K562 (cell line): ENCODE measurements at regions not wholly inside any gene's neighbourhood (a gene's known extent, or its start where the extent isn't known, plus 50 kb on each side); places are given as distances from the start of the nearest gene placed in this dataset.

Source experiments
- ATAC-seq: fragments of 200-7000 bp; cut with Tn5 transposase; 3 replicates; pipeline ENCODE4 v1.9.1; 2020; ENCODE audit warnings: moderate library complexity
- BruUV-seq: library from RNA; stranded (reverse); fragments of 400-500 nt; replicated peaks from 2 replicates; lab custom pipeline; 2021; lab: Mats Ljungman, UMichigan
- CTCF ChIA-PET: fragments of 300-600 bp; formaldehyde crosslinking; extraction: SDS; loops from one replicate; lab custom pipeline; 2021; ENCODE audit warnings: low intra/inter-chr PET ratio; lab: Yijun Ruan, JAX
- POLR2A ChIA-PET: fragments of 300-600, 350-650 bp; sonication (Branson Sonifier 250); formaldehyde crosslinking; extraction: SDS; loops from one replicate; lab custom pipeline; 2021; ENCODE audit warnings: antibody characterized with exemption, inconsistent platforms; lab: Yijun Ruan, JAX
- DNase-seq, 4 experiments: peaks; one replicate each; pipeline versions ENCODE4 v3.0.0 to v3.0.0-alpha.2; 2011 to 2018; ENCODE audit warnings: low spot score in 3 of 4, mixed read lengths in 3 of 4; ENCODE audit errors: extremely low read depth in 1 of 4
- FAIRE-seq: peaks from 2 replicates; lab custom pipeline; 2011; peaks lifted over from hg19 to GRCh38; lab: Jason Lieb, UNC
- H2AFZ ChIP-seq: 2 replicates; pipeline ENCODE4 v1.6.0; 2011; ENCODE audit warnings: low read depth, low read length, control low read depth, inconsistent platforms
- H3K27ac ChIP-seq: fragments of 200-600 bp; 3 replicates; pipeline ENCODE4 v1.8.0; 2011; ENCODE audit warnings: low read depth, mild to moderate bottlenecking, control low read depth, inconsistent platforms, low read length, moderate library complexity, mixed read lengths; ENCODE audit errors: extremely low read depth
- H3K27me3 ChIP-seq, 2 experiments: fragments of 300-600 bp in 1 of 2; 2 replicates in 1 of 2; 3 replicates in 1 of 2; pipeline versions ENCODE4 v1.6.0 to v1.8.0; 2011; ENCODE audit warnings: inconsistent platforms in 2 of 2, low read length in 2 of 2, mild to moderate bottlenecking in 1 of 2, mixed read lengths in 1 of 2, moderate library complexity in 1 of 2; ENCODE audit not compliant: control insufficient read depth in 2 of 2, insufficient read depth in 2 of 2
- H3K36me3 ChIP-seq: fragments of 300-600 bp; 3 replicates; pipeline ENCODE4 v1.8.0; 2011; ENCODE audit warnings: mild to moderate bottlenecking, low read length, inconsistent platforms; ENCODE audit not compliant: control insufficient read depth, insufficient read depth
- H3K4me1 ChIP-seq, 2 experiments: fragments of 200-600 bp in 1 of 2; replicated peaks in 1 of 2; 2 replicates in 1 of 2; 3 replicates in 1 of 2; pipeline versions ENCODE4 v1.5.1 to v1.8.0; 2011; ENCODE audit warnings: inconsistent platforms in 2 of 2, low read length in 2 of 2, mild to moderate bottlenecking in 1 of 2, mixed read lengths in 1 of 2, moderate library complexity in 1 of 2; ENCODE audit not compliant: control insufficient read depth in 2 of 2, insufficient read depth in 2 of 2
- H3K4me2 ChIP-seq: 2 replicates; pipeline ENCODE4 v1.6.1; 2011; ENCODE audit warnings: low read length, control low read depth, inconsistent platforms, mixed read lengths; ENCODE audit not compliant: insufficient read depth
- H3K4me3 ChIP-seq: fragments of 200-600 bp; sonication (generic), shearing (Covaris generic); 2 replicates; pipeline ENCODE4 v1.5.1; 2016; ENCODE audit warnings: control low read depth, inconsistent platforms
- H3K79me2 ChIP-seq: fragments of 200-600 bp; 3 replicates; pipeline ENCODE4 v1.8.0; 2011; ENCODE audit warnings: low read length, inconsistent platforms; ENCODE audit not compliant: control insufficient read depth, insufficient read depth
- H3K9ac ChIP-seq, 2 experiments: 2 replicates each; pipeline versions ENCODE4 v1.6.0 to v1.6.1; 2011; ENCODE audit warnings: low read depth in 2 of 2, low read length in 2 of 2, control low read depth in 1 of 2, inconsistent platforms in 1 of 2, mild to moderate bottlenecking in 1 of 2, mixed read lengths in 1 of 2; ENCODE audit not compliant: insufficient read depth in 1 of 2
- H3K9me1 ChIP-seq: one replicate; pipeline ENCODE4 v1.6.0; 2011; ENCODE audit warnings: inconsistent platforms, mild to moderate bottlenecking, low read length, moderate library complexity; ENCODE audit not compliant: control insufficient read depth, insufficient read depth
- H3K9me3 ChIP-seq: replicated peaks from 2 replicates; pipeline ENCODE4 v1.5.1; 2011; ENCODE audit warnings: low read depth, low read length, inconsistent platforms; ENCODE audit not compliant: control insufficient read depth, insufficient read depth
- H4K20me1 ChIP-seq: replicated peaks from 2 replicates; pipeline ENCODE4 v1.6.1; 2011; ENCODE audit warnings: low read length, inconsistent platforms, mixed read lengths; ENCODE audit not compliant: control insufficient read depth, insufficient read depth
- E2F5 ChIP-seq: sonication (generic); formaldehyde crosslinking; IDR thresholded peaks from 2 replicates; pipeline ENCODE4 v1.8.0; 2022; ENCODE audit warnings: mild to moderate bottlenecking, missing genetic modification reagents
- SAFB2 ChIP-seq: fragments of 200-400 bp; formaldehyde crosslinking; IDR thresholded peaks from 2 replicates; pipeline ENCODE4 v1.6.1; 2018; ENCODE audit warnings: borderline replicate concordance, low read length, low read depth, moderate library complexity; ENCODE audit not compliant: severe bottlenecking
- SRSF9 ChIP-seq: fragments of 200-400 bp; formaldehyde crosslinking; IDR thresholded peaks from 2 replicates; pipeline ENCODE4 v1.6.1; 2017; ENCODE audit warnings: low read depth, low read length, borderline replicate concordance
- WGBS: fragments of 100-300 bp; shearing (Covaris generic); methylation state at CpG from one replicate; pipeline ENCODE4 v1.1.6; 2016; ENCODE audit warnings: low coverage, mixed read lengths; ENCODE audit not compliant: insufficient coverage; ENCODE audit errors: missing lambda C conversion rate; 5-methylcytosine and 5-hydroxymethylcytosine counted together
- in situ Hi-C: fragments of 300-500 bp; cut with MboI; formaldehyde crosslinking; loops from 4 replicates; pipeline ENCODE4 v1.15.0; 2018; ENCODE audit warnings: inconsistent platforms, mixed read lengths
- intact Hi-C: fragments of 100-400 bp; cut with micrococcal nuclease; formaldehyde crosslinking; loops from 2 replicates; pipeline ENCODE4 v1.14.2; 2022
- TF ChIP-seq, protein P1 (sequence below), 3 experiments: fragments of 200-800 bp in 1 of 3; sonication (Bioruptor generic) in 1 of 3; sonication (generic) in 1 of 3; formaldehyde crosslinking in 1 of 3; IDR thresholded peaks; 2 replicates each; pipeline versions ENCODE4 v1.6.1 to v1.8.0; 2016 to 2022; ENCODE audit warnings: mild to moderate bottlenecking in 2 of 3, missing compliant biosample characterization in 2 of 3, missing genetic modification characterization in 2 of 3, missing genetic modification reagents in 1 of 3
- TF ChIP-seq, protein P2 (sequence below): fragments of 450-650 bp; IDR thresholded peaks from 2 replicates; pipeline ENCODE4 v1.7.0; 2016; ENCODE audit warnings: borderline replicate concordance
- TF ChIP-seq, protein P3 (sequence below): fragments of 200-800 bp; sonication (Bioruptor generic); IDR thresholded peaks from 2 replicates; pipeline ENCODE4 v1.6.1; 2017; ENCODE audit warnings: missing genetic modification characterization, missing compliant biosample characterization
- TF ChIP-seq, protein P4 (sequence below): IDR thresholded peaks from 2 replicates; pipeline ENCODE4 v1.6.1; 2011; ENCODE audit warnings: borderline replicate concordance, low read depth, mild to moderate bottlenecking, moderate library complexity, low read length; ENCODE audit not compliant: insufficient read depth, poor library complexity, severe bottlenecking

DNA sequence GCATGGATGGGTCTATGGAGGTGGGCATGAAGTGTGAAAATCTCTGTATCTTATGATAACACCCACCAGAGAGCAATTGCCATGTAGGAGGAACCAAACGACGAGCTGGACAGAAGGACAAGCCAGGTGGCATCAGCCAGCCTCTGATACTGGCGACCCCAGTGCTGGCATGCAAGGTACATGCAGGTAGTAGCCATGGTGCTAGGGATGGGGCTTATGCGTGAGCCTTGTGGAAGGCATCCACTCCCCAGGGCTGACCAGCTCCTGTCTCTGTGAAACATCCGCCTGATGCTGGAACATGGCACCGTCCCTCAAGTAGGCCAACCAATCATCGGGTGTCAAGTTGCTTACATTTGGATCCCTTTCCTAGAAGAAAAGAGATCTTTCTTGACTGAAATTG is 412.9 kb downstream of the GADD45G start (continued):
- TF ChIP-seq, protein P1, sequence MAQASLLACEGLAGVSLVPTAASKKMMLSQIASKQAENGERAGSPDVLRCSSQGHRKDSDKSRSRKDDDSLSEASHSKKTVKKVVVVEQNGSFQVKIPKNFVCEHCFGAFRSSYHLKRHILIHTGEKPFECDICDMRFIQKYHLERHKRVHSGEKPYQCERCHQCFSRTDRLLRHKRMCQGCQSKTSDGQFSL (CRISPR knock-in tag; IDR thresholded peaks at IDR 0.05), result no peak
- TF ChIP-seq, protein P1 (tag; IDR thresholded peaks at IDR 0.05), result no peak
- TF ChIP-seq, protein P2, sequence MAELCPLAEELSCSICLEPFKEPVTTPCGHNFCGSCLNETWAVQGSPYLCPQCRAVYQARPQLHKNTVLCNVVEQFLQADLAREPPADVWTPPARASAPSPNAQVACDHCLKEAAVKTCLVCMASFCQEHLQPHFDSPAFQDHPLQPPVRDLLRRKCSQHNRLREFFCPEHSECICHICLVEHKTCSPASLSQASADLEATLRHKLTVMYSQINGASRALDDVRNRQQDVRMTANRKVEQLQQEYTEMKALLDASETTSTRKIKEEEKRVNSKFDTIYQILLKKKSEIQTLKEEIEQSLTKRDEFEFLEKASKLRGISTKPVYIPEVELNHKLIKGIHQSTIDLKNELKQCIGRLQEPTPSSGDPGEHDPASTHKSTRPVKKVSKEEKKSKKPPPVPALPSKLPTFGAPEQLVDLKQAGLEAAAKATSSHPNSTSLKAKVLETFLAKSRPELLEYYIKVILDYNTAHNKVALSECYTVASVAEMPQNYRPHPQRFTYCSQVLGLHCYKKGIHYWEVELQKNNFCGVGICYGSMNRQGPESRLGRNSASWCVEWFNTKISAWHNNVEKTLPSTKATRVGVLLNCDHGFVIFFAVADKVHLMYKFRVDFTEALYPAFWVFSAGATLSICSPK, result no peak
- TF ChIP-seq, all 486 proteins: peak for 0

DNA sequence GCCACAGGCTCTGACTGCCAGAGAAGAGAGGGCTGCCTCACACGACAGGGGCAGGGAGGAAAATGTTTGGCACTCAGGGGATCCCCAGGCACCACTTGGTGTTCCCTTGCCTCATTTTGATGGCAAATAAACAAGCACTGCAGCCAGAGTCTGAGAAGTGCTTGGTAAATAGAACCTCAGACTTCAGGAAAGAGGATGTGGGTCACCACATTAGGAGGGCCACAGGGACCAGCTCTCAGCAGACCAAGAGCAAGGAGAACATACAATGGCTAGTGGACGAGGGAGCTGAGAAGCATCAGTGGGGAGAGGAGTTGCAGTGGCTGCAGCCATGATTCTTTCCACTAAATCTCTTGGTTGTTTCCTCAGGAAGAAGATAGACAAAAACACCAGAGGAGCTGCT is 413.9 kb downstream of the GADD45G start:
- no peaks in the 10 kb centered on the region for H3K79me2 ChIP-seq
- H3K36me3 ChIP-seq, result no peaks in the 10 kb centered on the region
- peaks cover 2 to 7% of the 10 kb centered on the region in 2 experiments; a peak in 2 of 5 replicates for H3K27me3 ChIP-seq
- POLR2A ChIA-PET, result no interaction called here
- no peaks in the 10 kb centered on the region for H3K9me1 ChIP-seq
- no peaks in the 10 kb centered on the region for H3K4me1 ChIP-seq
- no TSS peak for BruUV-seq
- H3K4me2 ChIP-seq, result no peak overlapping the region
- H3K27ac ChIP-seq, result no peak overlapping the region
- H3K9me3 ChIP-seq, result no peaks in the 10 kb centered on the region
- no peak overlapping the region for H3K9ac ChIP-seq
- no peak for DNase-seq
- H2AFZ ChIP-seq, result no peak overlapping the region
- H4K20me1 ChIP-seq, result no peaks in the 10 kb centered on the region
- TF ChIP-seq, protein P3, sequence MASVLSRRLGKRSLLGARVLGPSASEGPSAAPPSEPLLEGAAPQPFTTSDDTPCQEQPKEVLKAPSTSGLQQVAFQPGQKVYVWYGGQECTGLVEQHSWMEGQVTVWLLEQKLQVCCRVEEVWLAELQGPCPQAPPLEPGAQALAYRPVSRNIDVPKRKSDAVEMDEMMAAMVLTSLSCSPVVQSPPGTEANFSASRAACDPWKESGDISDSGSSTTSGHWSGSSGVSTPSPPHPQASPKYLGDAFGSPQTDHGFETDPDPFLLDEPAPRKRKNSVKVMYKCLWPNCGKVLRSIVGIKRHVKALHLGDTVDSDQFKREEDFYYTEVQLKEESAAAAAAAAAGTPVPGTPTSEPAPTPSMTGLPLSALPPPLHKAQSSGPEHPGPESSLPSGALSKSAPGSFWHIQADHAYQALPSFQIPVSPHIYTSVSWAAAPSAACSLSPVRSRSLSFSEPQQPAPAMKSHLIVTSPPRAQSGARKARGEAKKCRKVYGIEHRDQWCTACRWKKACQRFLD (CRISPR knock-in tag), result no peak
- TF ChIP-seq SAFB2, result no peak
- TF ChIP-seq, protein P4, sequence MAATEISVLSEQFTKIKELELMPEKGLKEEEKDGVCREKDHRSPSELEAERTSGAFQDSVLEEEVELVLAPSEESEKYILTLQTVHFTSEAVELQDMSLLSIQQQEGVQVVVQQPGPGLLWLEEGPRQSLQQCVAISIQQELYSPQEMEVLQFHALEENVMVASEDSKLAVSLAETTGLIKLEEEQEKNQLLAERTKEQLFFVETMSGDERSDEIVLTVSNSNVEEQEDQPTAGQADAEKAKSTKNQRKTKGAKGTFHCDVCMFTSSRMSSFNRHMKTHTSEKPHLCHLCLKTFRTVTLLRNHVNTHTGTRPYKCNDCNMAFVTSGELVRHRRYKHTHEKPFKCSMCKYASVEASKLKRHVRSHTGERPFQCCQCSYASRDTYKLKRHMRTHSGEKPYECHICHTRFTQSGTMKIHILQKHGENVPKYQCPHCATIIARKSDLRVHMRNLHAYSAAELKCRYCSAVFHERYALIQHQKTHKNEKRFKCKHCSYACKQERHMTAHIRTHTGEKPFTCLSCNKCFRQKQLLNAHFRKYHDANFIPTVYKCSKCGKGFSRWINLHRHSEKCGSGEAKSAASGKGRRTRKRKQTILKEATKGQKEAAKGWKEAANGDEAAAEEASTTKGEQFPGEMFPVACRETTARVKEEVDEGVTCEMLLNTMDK, result no peak
- TF ChIP-seq E2F5 (CRISPR knock-in tag), result no peak
- TF ChIP-seq SRSF9, result no peak
- ATAC-seq, result no peak
- FAIRE-seq, result no peak
- CTCF ChIA-PET, result no interaction called here
- intact Hi-C loops (no loop called here), in situ Hi-C loops (no loop called here)
- WGBS, result 0% methylated on average over 1 of the region's 2 CpGs
- H3K4me3 ChIP-seq, result no peak overlapping the region
